ENCODE measurements at regions not wholly inside any gene's neighbourhood (a gene's known extent, or its start where the extent isn't known, plus 50 kb on each side); places are given as distances from the start of the nearest gene placed in this dataset.
A peak's percentile ranks its signal among the peaks of the same experiment; 100 is the strongest.
"Not testable (repeated sequence)": the region's sequence is repeated elsewhere in the genome, so short reads cannot be mapped to it uniquely, and the experiment has no call there.

DNA sequence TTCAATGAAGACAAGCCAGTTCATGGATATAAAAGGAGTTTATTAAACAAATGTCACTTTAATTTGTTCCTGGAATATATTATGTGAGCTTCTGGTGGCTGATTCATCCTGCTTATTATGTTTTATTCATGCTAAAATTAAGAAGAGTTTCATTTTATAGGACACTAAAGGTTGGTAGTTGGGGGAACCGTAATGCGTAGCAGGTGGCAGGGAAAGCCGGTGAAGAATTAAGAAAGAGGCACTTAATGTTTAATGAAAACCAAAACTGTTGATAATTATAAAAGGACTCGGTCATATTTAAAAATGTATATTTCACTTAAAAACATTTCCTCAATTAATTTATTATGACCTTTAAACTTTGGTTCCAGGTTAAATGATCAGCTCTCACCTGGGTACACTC lies 94.3 kb downstream of the XKR3 start:
- DNase-seq, result not testable (repeated sequence)

DNA sequence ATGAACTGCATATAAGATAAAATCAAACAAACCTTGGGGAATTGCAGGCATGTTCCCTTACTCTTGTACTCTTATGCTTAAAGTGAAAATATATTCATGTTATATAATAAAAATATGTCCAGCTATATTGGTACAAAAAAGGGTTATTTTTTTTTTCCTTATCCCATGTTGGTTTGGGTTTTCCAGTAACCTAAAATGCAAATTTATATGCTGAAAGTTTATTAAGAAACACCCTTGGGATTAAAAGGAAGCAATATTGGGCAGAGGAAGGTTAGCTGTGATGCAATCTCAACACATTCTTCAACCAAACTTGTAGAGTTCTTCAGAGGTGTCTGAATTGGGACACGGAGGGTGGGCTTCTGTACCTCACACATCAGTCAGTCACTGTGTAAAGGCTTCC lies 97.7 kb downstream of the XKR3 start:
- DNase-seq, result not testable (repeated sequence)

DNA sequence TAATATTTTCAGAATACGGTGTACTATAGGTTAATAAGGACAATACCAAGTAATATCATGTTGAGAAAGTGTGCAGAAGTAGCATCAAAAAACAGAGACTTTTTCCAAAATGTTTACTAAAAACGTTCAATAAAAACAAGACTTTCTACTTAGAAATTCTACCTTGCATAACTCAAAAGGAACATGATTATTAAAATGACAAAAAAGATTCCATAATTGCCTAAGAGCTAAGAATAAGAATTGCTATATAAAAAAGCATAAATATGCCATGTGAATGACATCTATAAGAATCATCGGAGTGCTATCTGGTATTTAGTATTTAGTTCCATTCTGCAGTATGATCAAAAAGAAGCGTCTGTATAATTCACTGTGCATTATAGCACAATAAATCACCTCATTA lies 102.0 kb downstream of the XKR3 start:
- DNase-seq, result not testable (repeated sequence)

DNA sequence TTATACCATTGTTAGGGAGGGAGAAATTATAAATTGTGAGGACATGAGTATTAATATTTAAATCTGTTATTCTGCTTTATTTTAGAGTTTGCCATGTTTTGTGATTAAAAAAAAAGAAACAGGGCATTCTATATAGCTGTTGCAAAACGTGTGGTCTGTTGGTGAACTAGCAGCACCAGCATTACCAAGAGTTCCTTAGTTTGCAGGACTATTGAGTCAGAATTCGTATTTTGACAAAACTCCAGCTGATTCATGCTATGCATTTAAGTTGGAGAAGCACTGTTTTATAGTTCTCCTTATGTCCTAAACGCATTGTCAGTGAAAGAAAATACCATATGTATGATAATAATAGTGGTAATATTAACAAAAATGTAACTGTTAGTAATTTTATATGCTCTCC lies 102.6 kb downstream of the XKR3 start:
- not testable (repeated sequence) for DNase-seq

DNA sequence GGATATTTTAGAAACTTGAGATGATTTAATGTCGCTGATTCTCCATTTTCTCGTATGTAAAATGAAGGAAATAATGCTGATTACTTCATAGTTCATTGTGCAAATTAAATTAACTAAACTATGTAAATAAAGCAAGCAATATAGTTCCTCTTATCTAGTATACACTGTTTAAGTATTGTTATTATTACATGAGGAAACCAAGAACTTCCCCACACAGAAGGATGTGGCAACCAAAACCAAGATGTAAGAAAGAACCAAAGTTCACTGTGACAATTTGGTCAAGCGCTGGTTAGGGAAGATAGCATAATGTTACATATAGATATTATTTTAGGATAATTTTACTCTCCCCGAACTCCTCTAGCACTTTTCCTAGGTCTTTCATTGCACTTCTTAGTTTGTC lies 103.2 kb downstream of the XKR3 start:
- DNase-seq, result peak; percentile 5

DNA sequence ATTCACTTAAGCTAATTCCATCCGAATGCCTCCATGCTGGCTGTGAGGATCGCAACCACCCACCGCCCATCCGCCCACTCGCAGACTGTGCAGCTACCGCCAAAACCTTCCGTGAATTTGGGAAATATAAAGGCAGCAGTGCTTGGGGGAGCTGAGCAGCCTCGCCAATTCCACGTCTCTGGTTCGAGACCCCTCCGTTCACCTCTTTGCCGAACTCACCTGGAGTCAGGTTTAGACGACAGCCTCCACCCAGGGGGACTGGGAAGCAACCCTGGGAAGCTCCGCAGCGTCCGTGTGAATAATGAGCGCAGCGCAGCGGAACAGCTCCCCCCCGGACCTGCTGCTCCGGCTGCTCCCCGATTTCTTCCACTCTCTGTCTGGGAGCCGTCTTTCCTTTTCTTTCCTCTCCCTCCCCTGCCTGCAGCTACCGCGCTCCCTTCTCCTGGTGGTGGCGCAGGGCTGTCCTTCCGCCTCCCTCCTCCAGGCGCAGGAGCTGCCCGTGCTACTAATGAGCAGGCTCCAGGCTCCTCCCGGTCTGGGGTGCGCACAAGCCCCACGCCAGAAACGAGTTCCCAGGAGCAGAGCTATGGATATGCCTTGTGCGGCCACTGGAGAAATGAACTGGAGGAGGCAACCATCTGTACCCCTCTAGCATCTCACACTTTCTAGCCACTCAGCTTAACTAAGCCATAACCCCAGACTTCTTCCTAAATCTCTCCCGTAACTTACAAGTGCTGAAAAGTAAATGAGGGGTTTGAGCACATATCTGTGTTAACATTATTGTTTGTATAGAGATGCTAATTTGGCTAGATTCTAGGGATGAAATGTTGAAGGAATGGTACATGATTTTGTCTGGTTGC lies 107.3 kb downstream of the XKR3 start:
- no peak for DNase-seq

DNA sequence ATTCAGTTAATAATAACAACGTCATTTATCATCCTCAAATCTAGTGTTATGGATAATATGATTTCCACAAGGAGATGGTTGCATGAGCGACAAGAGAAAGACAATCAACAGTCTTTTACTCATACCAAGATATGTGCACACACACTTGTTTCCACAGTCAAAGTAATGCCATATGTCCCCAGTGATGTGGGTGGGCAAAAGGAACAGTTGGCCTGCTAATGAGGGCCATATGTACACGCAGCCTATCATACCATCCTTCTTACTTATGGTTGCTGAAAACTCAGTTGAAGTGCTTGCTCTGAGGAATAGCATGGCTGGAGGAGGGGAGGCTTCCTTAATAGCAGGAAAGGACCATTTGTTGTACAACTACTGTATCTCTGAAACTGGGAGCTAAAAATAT lies 110.6 kb downstream of the XKR3 start:
- DNase-seq, result not testable (repeated sequence)

DNA sequence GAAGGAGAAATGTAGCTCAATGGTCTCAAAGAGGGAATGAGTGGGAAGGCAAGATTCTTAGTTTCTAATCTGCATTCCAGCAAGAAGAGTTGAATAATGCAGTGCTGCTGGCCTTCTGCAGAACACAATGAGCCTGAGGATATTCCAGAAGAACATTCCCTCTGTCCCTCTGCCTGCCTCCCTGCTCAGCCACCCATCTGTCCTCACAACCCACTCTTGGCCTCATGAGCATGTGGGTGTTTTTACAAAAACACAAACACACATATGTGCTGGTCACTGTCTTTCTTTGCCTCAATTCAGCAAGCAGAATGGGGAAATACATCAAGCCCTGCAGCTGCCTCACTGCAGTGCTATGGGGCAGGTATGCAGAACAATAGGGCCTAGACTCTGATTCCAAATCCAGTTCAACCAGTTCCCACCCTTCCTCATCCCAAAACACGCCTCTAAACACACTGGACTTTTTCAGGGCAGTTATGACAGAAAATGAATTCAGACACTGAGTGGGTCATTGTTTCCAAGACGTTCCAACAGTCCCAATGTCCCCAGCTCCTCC lies 109.8 kb upstream of the CCT8L2 start:
- DNase-seq, result not testable (repeated sequence)

DNA sequence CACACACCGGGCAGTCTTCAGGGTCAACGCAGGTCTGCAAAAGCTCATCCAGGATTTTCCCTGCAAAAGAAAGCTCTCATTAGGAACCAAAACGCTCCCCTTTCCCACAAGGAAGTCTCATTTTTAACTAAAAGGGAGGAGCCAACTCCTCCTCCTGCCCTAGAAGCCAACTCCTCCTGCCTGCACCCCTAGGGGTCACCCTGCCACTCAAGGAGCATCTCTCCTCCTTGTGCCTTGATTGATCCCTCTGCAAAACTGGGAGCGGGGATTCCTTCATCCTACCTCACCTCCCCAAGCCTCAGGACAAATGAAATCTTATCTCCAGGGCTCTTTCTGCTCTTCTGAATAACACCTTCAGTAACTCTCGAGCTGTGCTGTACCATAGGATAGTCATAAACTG lies 107.8 kb upstream of the CCT8L2 start:
- not testable (repeated sequence) for DNase-seq

DNA sequence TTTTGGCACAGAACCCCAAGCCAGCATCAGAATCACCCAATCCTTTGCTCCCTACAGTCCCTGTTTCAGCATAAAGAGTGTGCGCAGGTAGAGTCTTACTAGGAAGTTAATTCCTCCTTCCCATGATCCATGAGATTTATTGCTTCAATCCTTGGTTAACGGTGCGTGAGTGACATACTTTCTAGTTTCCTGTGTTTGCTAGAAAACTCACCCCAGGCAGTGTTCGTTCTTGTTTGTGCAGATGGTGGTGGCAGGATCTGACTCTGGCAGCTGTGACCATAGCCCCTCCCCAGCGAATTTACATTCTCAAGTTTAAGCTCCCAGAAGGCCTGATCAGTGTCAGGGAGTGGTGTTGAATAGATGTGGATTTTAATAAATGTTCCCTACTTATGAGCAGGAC lies 106.7 kb upstream of the CCT8L2 start:
- no peak for DNase-seq

DNA sequence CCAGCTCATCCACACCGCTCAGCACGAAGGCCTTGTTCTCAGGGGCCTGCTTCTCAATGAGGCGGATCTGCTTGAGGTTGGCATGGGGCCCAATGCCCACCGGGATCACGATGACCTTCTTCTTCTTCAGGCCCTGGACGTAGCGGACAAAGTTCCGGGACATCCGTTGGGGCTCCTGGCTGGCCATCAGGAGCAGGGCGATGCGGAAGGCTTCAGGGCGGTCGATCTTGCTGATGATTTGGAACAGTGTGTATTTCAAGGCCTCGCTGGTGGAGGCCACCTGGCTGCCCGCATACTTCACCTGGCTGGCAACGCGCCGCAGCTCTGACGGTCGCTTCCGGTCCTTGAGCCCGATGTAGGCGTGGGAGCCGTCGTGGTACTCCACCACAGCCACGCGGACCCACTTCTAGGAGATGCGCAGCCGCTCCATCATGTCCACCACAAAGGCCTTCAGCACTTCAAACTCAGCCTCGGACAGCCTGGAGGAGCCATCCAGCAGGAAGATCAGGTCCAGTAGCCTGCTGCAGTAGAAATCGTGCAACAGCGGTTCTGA lies 105.0 kb upstream of the CCT8L2 start:
- DNase-seq, result not testable (repeated sequence)

DNA sequence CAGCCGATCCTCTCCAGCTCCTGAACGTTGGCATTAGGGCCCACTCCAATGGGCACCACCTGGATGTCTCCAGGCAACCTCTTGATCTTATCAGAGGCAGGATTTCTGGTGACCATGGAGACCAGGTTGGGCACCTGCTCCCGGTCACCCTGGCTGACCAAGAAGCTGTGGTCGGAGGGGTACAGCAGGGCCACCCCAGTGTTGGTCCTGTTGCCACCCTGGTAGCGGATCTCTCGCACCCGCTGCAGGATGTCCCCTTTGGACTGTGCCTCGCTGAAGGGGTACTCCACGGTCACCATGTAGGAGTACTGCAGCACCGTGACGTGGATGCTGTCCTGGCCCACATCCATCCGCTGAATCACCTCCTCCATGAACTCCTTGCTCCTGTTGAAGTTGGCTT lies 104.3 kb upstream of the CCT8L2 start:
- not testable (repeated sequence) for DNase-seq

DNA sequence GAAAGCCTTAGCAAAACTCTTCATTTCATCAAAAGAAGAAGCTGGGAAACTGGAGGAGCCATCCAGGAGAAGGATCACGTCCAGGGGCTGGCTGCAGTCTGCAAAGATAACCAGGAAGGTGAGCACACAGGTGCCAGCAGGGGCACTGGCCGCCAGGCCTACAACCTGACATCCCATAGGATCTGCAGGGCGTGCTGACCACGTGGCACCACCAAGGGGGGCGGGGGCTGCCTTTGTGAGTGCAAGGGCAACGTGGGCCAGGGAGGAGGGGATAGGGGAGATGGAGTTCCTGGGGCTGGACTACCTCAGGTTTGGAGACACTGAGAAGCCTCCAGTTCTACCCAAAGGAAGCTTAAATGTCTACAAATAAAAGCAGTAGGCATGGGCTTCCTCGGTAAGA lies 102.7 kb upstream of the CCT8L2 start:
- no peak for DNase-seq

DNA sequence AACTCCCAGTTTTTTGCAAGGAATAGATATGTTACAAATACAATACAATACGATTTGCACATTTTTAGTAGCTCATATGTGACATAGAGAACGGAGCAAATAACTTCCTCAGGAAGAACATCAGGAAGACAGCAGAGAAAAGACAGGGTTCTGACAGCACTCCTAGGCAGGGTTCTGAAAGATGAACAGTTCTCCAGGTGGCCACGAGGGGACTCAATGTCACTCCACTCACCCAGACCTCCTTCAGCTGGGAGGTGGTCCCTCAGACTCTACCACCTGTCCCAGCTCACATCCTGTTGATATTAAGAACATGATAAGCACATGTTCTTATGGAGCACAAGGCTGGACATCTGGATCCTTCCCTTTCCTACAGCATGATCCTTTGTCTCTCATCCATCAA lies 101.1 kb upstream of the CCT8L2 start:
- not testable (repeated sequence) for DNase-seq

DNA sequence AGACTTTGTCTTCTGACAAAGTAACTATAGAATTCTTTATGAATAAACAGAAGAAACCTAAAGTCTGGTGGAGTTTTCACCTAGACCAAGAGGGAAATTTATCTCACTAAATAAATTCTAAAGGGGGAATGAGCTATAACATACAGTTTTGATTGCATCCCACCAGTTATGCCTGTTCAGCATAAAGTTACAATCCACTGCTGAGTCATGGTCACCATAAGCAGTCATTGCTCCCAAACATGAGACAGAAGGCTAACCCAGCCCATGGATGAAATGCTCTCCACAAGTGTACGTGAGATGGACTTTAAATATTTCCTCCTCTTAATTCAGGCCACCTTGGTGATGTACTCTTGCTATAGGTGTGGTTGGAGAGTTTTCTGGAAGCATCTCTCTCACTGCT lies 96.7 kb upstream of the CCT8L2 start:
- not testable (repeated sequence) for DNase-seq

DNA sequence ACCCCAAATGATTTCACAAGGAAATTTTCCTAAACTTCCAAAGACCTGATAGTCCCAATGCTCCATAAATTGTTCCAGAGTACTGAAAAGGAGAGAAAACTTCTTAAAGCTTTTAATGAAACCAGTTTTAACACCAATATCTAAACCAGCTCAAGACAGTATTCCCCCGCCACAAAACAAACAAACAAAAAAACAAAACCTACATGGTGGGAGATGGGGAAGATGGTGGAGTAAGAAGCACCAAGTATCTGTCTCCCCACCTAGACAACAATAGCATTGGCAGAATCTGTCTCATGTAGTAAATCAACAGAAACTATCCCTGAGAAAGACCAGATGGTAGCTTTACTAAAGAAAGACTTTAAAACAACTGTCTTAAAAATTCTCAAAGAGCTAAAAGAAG lies 88.7 kb upstream of the CCT8L2 start:
- DNase-seq, result not testable (repeated sequence)

DNA sequence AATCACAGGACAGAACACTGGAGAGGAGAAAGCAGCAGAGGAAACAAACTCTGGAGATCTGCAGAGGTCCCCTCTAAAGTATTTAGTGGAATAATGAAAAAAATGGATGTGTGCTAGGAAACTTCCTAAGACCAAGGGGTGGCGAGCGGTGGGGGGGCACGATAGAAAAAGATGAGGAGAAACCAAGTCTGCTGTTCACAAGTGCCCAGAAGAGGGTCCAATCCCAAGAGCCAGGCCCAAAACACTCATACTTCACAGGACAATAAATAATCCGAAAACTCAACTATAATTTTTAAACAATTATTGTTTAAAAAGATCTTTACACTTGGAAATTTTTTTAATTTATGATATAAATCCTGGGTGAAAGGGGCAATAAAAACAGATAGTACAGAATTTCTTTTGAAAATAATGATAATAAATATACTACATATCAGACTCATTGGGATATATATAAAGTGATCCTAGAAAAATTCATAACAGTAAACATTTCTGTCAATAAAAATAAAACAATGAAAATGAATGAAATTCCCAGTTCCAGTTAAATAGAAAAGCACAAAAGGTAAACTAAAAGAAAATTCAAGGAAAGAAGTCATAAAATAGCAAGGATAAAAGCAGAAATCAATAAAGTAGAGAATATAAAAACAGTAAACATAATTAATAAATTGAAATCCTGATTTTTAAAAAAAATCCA lies 87.7 kb upstream of the CCT8L2 start:
- DNase-seq, result not testable (repeated sequence)

DNA sequence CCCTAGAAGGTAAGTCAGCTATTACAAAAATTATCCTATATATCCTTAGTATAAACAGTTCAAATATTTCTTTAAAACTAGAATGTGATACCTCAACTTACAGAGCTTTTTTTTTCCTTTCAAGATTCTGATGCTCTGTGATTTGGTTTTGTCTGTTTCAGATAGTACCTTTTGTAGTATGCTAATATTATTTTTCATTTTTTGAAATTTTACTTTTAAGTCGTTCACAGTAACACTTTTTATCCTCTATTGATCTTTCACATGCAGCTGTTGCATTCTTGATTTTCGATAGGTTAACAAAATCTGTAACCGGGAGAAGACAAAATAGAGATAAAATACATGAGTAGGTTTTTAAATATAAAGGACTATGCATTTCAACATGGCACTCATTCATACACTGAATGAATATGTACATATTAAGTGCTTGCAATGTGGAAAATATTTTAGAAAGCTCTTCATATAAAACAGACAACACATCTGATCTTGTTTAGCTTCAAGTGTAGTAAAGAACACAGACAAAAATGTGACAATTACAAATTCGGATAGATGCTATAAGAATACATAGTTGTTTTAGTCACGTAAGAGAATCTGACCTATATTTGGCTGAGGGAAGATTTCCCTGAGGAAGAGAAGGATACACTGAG lies 86.7 kb upstream of the CCT8L2 start:
- not testable (repeated sequence) for DNase-seq

DNA sequence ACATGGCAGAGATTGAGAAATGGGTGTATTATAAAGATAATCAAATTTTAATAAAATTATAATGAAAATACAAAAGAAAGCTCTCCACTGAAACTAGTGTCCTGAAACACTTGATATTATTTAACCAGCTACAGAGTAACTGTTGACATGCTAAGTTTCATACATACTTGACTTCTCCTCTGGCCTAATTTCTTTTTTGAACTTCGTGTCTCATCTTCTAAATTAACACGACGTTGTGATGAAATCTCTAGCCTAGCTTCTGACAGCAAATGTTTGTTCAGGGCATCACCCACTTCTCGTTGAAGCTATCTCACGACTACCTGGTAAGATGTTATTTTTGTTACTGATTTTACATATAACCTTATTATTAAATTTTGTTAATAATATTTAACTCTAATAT lies 80.8 kb upstream of the CCT8L2 start:
- DNase-seq, result not testable (repeated sequence)

DNA sequence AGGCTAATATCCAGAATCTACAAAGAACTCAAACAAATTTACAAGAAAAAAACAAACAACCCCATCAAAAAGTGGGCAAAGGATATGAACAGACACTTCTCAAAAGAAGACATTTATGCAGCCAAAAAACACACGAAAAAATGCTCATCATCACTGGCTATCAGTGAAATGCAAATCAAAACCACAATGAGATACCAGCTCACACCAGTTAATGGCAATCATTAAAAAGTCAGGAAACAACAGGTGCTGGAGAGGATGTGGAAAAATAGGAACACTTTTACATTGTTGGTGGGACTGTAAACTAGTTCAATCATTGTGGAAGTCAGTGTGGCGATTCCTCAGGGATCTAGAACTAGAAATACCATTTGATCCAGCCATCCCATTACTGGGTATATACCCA lies 73.0 kb upstream of the CCT8L2 start:
- DNase-seq, result not testable (repeated sequence)

DNA sequence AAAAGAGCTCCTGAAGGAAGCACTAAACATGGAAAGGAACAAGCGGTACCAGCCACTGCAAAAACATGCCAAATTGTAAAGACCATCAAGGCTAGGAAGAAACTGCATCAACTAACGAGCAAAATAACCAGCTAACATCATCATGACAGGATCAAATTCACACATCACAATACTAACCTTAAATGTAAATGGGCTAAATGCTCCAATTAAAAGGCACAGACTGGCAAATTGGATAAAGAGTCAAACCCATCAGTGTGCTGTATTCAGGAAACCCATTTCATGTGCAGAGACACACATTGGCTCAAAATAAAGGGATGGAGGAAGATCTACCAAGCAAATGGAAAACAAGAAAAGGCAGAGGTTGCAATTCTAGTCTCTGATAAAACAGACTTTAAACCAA lies 69.7 kb upstream of the CCT8L2 start:
- not testable (repeated sequence) for DNase-seq

DNA sequence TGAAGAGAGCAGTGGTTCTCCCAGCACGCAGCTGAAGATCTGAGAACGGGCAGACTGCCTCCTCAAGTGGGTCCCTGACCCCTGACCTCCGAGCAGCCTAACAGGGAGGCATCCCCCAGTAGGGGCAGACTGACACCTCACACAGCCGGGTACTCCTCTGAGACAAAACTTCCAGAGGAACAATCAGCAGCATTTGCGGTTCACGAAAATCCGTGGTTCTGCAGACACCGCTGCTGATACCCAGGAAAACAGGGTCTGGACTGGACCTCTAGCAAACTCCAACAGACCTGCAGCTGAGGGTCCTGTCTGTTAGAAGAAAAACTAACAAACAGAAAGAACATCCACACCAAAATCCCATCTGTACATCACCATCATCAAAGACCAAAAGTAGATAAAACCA lies 68.4 kb upstream of the CCT8L2 start:
- DNase-seq, result not testable (repeated sequence)

DNA sequence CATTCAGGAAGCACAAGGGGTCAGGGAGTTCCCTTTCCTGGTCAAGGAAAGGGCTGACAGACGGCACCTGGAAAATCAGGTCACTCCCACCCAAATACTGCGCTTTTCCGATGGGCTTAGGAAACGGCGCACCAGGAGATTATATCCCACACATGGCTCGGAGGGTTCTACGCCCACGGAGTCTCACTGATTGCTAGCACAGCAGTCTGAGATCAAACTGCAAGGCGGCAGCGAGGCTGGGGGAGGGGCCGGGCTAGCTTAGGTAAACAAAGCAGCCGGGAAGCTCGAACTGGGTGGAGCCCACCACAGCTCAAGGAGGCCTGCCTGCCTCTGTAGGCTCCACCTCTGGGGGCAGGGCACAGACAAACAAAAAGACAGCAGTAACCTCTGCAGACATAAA lies 68.0 kb upstream of the CCT8L2 start:
- not testable (repeated sequence) for DNase-seq

Data from KG1 (cell line).